ENCODE measurements at regions not wholly inside any gene's neighbourhood (a gene's known extent, or its start where the extent isn't known, plus 50 kb on each side); places are given as distances from the start of the nearest gene placed in this dataset.

DNA sequence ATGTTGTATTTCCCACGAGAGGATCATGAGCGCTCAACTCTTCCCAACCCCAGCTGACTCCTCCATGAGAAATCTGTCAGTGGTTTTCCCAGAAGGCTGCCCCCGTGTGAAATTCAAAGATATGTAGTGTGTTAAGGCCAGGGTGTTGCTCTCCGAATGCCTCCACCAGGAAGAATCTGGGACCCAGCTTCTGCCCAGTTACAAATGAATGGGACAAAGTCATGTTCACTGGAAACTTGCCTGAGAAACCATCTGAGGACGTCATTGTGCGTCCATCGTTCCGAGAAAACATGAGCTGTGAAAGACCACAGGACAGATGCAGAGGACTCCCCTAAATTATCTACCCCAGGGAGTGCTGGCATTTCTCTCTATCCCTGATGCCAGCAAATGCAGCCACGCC lies 86.0 kb downstream of the AIPL1 start:
- H3K4me1 ChIP-seq (replicated peaks in 1 of 4; ENCODE audit: control insufficient read depth in 3 of 4, insufficient read depth in 4 of 4, low read length in 3 of 4), result no peaks in the 10 kb centered on the region
- no peak overlapping the region for H4K91ac ChIP-seq (replicated peaks; ENCODE audit: insufficient read length, low read length)
- H2BK120ac ChIP-seq (replicated peaks; ENCODE audit: low read depth, low read length), result no peak overlapping the region
- H3K79me1 ChIP-seq (ENCODE audit: low read depth, low read length), result no peaks in the 10 kb centered on the region
- TF ChIP-seq RNF2 (IDR thresholded peaks at IDR 0.05; ENCODE audit: borderline replicate concordance, low read depth, low read length, missing control alignments, poor library complexity, severe bottlenecking) (no peak), CREB1 (IDR thresholded peaks at IDR 0.05) (no peak), TEAD4 (IDR thresholded peaks at IDR 0.05; ENCODE audit: low read depth, low read length) (no peak), CBX8 (IDR thresholded peaks at IDR 0.05; ENCODE audit: borderline replicate concordance, low read depth, low read length) (no peak), PHF8 (conservative IDR thresholded peaks at IDR 0.05; ENCODE audit: low read depth, low read length) (no peak), BCL11A (IDR thresholded peaks at IDR 0.05; ENCODE audit: low read depth in 2 of 2, low read length in 2 of 2) (no peak)
- FAIRE-seq (no peak), DNase-seq (ENCODE audit: low read depth in 1 of 2, low spot score in 2 of 2) (no peak)
- H3K56ac ChIP-seq (replicated peaks; ENCODE audit: insufficient read length, low read depth, low read length), result no peak overlapping the region
- no peak overlapping the region for H2BK15ac ChIP-seq (ENCODE audit: low read length)
- H3K4me2 ChIP-seq (ENCODE audit: insufficient read depth in 1 of 2, low read depth in 2 of 2, low read length in 2 of 2), result no peak overlapping the region
- H4K20me1 ChIP-seq (replicated peaks in 1 of 2; ENCODE audit: control insufficient read depth in 1 of 2, insufficient read depth in 2 of 2, low read length in 2 of 2), result no peaks in the 10 kb centered on the region
- no peak overlapping the region for H4K8ac ChIP-seq (ENCODE audit: extremely low read depth, insufficient read depth, low read length)
- no peak overlapping the region for H3K14ac ChIP-seq (ENCODE audit: insufficient read length)
- no peak overlapping the region for H3K9ac ChIP-seq (replicated peaks in 1 of 4; ENCODE audit: extremely low read depth in 1 of 4, low read depth in 3 of 4, low read length in 3 of 4)
- H3K18ac ChIP-seq (ENCODE audit: extremely low read depth, low read length), result no peak overlapping the region
- no peak overlapping the region for H3K4me3 ChIP-seq (ENCODE audit: extremely low read depth in 1 of 4, insufficient read depth in 2 of 4, low read depth in 3 of 4, low read length in 4 of 4)
- ChIA-PET CTCF (ENCODE audit: partially characterized antibody) (interaction anchor here (1.1 to 1.3 kb wide), 3 partner anchors 9 to 47 kb away, joined by 3 to 5 read pairs (median 3); no protein-coding TSS in a partner anchor), POLR2A (ENCODE audit: partially characterized antibody) (interaction anchor here (1.7 kb wide), 1 partner anchor 17 kb away, joined by 4 read pairs; no protein-coding TSS in a partner anchor)
- H3K23me2 ChIP-seq (ENCODE audit: low read depth, low read length), result no peaks in the 10 kb centered on the region
- H3K79me2 ChIP-seq (ENCODE audit: control insufficient read depth in 1 of 2, insufficient read depth in 2 of 2, low read length in 2 of 2), result no peaks in the 10 kb centered on the region
- H3K27ac ChIP-seq (ENCODE audit: low read depth, low read length), result no peak overlapping the region
- no peak overlapping the region for H2BK20ac ChIP-seq (ENCODE audit: low read length)
- no peaks in the 10 kb centered on the region for H3K9me3 ChIP-seq (ENCODE audit: insufficient read depth in 2 of 2, low read depth in 1 of 2, low read length in 1 of 2)
- no peak overlapping the region for H4K5ac ChIP-seq (ENCODE audit: insufficient read length, low read depth, low read length)
- H3K23ac ChIP-seq (ENCODE audit: insufficient read length), result no peak overlapping the region
- 86% methylated on average over 9 of the region's 9 CpGs; no CpG with 5 or more reads in 1 of the 2 experiments for WGBS, 2 experiments (ENCODE audit: extremely low coverage in 1 of 2, insufficient coverage in 1 of 2, insufficient read length in 1 of 2, insufficient replicate concordance in 2 of 2, low coverage in 1 of 2, low lambda C conversion rate in 2 of 2, missing lambda C conversion rate in 1 of 2)
- H3K4ac ChIP-seq (replicated peaks; ENCODE audit: insufficient read length, low read depth, low read length), result no peak overlapping the region
- H2AFZ ChIP-seq (ENCODE audit: low read length), result no peak overlapping the region
- no peaks in the 10 kb centered on the region for H3K27me3 ChIP-seq (replicated peaks in 1 of 4; ENCODE audit: control insufficient read depth in 3 of 4, extremely low read depth in 1 of 4, insufficient read depth in 3 of 4, low read length in 3 of 4)
- H3K36me3 ChIP-seq (ENCODE audit: control insufficient read depth in 2 of 4, insufficient read depth in 4 of 4, low read length in 3 of 4), result no peaks in the 10 kb centered on the region
- H2AK5ac ChIP-seq (ENCODE audit: low read depth, low read length), result no peak overlapping the region
- no peak overlapping the region for H2BK12ac ChIP-seq (ENCODE audit: low read depth, low read length)
- H2BK5ac ChIP-seq (ENCODE audit: low read depth, low read length), result no peak overlapping the region

Data from H1 (cell line).